HG03469 (cell line): ENCODE measurements at regions not wholly inside any gene's neighbourhood (a gene's known extent, or its start where the extent isn't known, plus 50 kb on each side); places are given as distances from the start of the nearest gene placed in this dataset.

ENCODE experiments used
- ATAC-seq: cut with Tn5 transposase; IDR thresholded peaks from one replicate; pipeline ENCODE4 v1.9.1; 2021; ENCODE audit warnings: mild to moderate bottlenecking, moderate library complexity, moderate number of reproducible peaks; ENCODE audit not compliant: unreplicated experiment

- no peak for ATAC-seq
These were observed 142.8 kb upstream of the STK17B start for GRCh38 chr2:196314157-196314556.

- no peak for ATAC-seq
These were observed 143.4 kb upstream of the STK17B start for GRCh38 chr2:196314780-196315179.

DNA sequence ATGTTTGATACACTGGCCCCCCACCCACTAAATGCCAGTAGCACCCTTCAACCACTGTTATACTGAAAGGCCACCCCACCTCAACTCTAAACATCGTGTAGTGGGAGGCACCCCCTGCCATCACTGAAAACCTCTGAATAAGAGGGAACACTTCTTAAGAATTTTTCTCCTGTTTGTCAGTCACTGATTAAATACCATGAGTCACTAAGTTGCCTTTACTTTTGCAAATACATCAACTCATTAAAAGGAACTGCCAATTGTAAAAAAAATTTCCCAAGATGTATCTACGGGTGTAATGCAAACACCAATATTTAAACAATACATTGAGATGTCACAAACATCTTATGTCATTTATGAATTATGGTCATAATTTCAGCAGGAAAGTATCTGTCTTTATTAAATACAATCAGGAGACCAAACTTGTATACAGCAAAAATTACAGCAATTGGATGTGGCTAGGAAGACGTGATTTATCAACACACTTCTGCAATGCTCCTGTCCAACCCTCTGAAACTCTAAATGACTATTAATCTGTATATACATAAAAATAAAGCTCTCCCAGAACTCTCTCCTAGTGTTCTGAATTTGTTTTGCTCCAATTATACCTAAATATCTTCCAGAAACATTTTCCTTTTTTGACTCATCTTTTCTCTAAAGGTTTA is 144.1 kb upstream of the STK17B start:
- no peak for ATAC-seq

DNA sequence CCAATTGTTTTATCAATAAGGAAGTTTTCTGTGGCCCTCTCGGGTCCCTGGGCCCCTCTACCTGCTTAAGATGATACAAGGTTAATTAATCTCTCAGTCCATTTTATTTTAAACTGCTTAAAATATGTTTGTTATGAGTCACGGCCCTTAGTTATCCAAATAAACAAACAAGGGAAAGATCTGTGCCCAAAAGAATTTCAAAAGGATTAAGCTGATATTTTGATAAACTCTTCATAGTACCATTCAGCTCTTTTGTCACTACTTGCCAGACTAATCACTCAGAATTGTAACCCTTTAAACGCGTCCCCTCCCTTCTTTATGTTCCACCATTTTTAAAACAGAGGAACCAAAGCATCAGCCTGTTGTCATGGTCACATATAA is 144.7 kb upstream of the STK17B start:
- no peak for ATAC-seq

DNA sequence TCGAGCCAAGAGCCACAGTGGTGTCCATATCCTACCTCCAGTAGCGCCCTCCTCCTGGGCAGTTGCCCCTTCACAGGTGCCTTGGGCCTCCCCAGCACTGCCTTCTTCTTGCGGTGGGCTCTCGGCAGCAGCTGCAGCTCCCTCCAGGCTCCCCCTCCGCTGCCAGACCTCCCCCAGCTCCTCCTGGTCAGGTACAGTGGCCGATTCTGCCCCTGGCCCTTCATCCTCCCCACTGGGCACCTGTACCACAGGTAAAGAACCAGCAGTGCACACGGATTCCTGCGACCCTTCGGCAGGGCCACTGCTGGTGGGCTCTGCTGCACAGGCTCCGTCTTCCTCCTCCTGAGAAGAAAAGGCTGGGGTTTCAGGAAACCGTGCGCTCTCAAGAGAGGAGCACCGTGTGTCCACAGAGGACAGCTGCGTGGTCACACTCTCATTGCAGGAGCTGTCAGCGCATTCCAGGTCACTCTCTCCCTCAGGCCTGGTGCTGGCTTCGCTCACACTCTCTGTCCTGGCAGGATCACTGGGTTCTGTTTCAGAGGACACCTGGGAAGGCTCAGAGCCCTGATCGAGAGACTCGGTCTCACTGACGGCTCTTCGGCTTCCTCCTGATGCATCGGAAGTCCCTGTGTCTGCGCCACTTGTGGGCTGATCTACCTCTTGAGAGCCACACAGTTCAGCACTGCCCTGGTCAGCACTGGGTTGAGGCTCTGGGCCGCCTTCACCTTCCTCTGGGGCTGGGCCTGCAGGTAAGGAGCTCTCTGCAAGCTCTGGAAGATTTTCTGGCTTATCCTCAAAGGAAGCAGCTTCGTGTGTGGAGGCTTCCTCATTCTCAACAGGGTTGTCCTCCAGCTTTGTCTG is 147.4 kb upstream of the STK17B start:
- no peak for ATAC-seq

- no peak for ATAC-seq
These were observed 151.8 kb upstream of the STK17B start for GRCh38 chr2:196322973-196323810.

GRCh38 chr2:196324211-196324610 is 152.8 kb upstream of the STK17B start:
- ATAC-seq: no peak

DNA sequence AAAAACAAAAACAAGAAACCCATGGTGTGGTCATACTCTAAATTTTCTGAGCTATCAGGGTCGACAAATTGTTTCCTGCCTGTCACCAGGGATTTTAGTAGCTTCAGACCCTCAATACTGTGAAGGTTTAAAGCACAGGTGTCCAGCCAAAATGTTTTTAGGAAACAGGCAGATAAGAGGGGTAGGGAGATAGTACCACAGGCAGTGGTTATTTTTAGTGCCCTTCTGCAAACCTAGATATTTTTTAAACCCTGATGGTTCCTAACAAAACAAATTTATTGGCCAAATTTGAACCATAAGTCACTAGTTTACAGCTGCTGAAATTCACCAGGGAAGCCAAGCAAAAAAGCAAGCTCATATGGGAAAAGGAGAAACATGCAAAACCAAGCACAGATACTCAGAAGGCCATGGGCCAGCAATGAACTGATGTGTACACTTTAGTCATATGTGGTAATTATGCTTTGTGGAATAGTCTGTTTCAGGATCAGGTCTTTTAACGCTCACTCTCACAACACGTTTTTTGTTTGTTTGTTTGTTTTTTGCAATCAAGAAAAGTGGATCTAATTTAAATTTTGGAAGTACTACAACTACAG is 156.8 kb upstream of the STK17B start:
- no peak for ATAC-seq

- ATAC-seq: no peak
These were observed 158.6 kb upstream of the STK17B start for GRCh38 chr2:196329959-196330358.

DNA sequence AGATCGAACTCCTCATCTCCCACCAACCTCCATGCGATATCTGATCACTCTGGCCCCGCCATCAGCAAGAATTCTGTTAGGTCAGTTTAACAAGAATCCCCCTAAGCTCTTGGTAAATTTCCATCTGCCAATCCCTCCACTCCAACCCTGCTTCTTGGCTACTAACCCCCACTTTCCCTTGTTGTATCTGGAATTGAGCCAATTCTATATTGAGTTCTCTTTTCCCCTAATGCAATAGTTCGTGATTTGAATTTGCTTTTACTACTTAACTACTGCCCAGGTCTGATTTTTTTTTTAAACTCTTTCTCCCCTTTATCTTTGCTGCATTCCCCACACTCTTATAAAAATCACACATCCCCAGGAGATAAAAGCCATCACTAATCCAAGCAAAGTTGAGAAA is 159.3 kb upstream of the STK17B start:
- ATAC-seq: no peak

DNA sequence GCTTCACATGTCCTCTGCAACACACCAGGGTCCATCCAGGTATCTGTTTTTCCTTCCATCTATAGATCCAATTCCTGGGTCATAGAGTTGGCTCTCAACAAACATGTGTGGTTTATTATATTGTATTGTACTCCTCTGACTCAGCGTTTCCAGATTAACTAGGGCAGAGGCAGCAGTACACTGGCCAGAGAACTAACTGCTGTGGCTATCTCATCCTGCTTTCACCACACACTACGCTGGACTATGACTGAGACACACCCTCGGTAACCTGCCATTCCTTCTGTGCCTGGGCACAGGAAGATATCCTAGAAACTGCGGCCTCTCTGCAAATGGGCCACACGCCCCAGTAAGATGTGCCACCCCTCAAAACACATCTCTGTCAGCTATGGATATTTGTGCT is 159.8 kb upstream of the STK17B start:
- ATAC-seq: no peak

- no peak for ATAC-seq
These were observed 160.5 kb upstream of the STK17B start for GRCh38 chr2:196331851-196332250.

GRCh38 chr2:196333397-196333796 is 162.0 kb upstream of the STK17B start:
- no peak for ATAC-seq

GRCh38 chr2:196334710-196335109 is 163.3 kb upstream of the STK17B start:
- ATAC-seq: no peak

GRCh38 chr2:196335221-196335634 is 163.8 kb upstream of the STK17B start:
- ATAC-seq: no peak

DNA sequence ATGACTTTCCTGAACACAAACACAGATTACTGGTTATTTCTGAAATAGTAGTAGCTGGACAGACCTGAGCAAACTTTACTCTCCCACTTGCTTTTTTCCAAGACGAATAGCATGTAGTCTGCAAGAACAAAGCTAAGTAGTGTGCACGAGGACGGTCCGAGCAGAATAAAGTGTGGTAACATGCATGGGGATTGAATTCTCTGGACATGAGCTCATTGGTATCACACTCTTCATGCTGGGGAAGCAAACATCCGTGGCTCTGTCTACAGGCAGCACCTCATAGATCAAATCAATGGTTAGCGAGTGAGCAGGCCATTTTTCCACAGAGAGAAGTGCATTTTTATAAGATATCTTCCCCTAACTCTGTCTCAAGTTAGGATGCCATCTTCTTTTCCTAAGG is 164.8 kb upstream of the STK17B start:
- ATAC-seq: no peak

DNA sequence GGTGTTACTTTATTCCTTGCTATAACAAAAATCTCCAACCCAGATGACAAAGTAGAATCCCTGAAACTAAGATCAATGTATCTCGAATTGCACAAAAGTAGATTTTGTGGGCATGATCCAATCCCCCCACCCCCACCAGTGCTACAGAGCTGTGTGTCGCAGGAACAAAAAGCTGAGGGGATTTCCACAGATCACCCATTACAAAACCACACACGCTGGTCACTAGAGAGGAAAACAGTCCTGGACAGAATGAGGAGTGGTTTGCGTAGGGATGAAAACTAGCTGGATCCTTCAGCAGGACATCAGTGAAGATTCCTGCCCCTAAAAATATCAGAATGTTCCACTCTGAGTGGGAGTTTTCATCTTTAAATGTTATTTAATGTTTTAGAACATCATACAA is 165.3 kb upstream of the STK17B start:
- ATAC-seq: no peak

GRCh38 chr2:196337208-196337953 is 166.0 kb upstream of the STK17B start:
- ATAC-seq: no peak

DNA sequence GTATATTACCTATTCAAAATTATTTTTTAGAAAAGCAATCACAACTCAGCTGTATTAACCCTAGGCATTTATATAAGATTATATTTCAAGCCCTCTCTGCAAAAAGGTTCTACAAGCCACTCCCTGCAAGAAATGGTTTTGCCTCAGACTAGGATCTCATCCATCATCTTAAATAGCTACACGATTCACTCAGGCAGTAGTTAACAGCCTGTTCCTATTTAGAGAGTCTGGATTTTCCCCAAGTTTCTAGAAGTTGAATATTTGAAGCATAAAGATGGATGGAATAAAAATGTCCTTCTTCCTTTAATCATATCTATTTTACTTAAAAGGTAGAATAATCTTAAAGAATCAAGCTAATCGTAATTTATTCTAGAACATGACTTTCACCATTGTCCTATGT is 167.1 kb upstream of the STK17B start:
- no peak for ATAC-seq

GRCh38 chr2:196341277-196341841 is 170.0 kb upstream of the STK17B start:
- no peak for ATAC-seq
